ENCODE measurements at regions not wholly inside any gene's neighbourhood (a gene's known extent, or its start where the extent isn't known, plus 50 kb on each side); places are given as distances from the start of the nearest gene placed in this dataset.

DNA sequence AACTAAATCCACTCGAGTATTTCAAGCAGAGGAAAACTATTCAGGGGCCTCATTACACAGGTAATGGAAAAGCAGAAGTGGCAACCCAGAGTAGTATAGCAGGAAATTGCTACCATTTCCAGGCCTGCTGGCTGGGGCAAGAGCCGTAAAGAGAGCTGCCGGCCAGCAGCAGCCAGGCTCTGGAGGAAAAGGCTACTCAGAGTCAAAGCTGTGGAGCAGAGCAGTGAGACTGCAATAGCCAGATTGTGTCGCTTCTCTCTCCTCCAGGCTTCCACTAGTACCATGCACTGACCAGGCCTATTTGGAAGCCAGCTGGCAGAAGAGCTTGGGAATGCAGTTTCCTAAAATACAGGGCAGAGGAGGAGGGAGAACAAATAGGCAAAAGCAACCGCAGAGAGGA is 155.5 kb downstream of the OMA1 start:
- Mint-ChIP-seq H3K4me1 (ENCODE audit: unreplicated experiment) (peaks cover 9% of the 10 kb centered on the region), H3K27me3 (ENCODE audit: unreplicated experiment) (no peaks in the 10 kb centered on the region), H3K36me3 (ENCODE audit: unreplicated experiment) (no peaks in the 10 kb centered on the region), H3K4me3 (ENCODE audit: unreplicated experiment) (no peak overlapping the region), H3K27ac (ENCODE audit: unreplicated experiment) (no peak overlapping the region), H3K9me3 (ENCODE audit: unreplicated experiment) (no peaks in the 10 kb centered on the region)
- TF ChIP-seq, protein P1, sequence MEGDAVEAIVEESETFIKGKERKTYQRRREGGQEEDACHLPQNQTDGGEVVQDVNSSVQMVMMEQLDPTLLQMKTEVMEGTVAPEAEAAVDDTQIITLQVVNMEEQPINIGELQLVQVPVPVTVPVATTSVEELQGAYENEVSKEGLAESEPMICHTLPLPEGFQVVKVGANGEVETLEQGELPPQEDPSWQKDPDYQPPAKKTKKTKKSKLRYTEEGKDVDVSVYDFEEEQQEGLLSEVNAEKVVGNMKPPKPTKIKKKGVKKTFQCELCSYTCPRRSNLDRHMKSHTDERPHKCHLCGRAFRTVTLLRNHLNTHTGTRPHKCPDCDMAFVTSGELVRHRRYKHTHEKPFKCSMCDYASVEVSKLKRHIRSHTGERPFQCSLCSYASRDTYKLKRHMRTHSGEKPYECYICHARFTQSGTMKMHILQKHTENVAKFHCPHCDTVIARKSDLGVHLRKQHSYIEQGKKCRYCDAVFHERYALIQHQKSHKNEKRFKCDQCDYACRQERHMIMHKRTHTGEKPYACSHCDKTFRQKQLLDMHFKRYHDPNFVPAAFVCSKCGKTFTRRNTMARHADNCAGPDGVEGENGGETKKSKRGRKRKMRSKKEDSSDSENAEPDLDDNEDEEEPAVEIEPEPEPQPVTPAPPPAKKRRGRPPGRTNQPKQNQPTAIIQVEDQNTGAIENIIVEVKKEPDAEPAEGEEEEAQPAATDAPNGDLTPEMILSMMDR (IDR thresholded peaks at IDR 0.05), result no peak
- no peak for DNase-seq (ENCODE audit: extremely low spot score, unreplicated experiment)

DNA sequence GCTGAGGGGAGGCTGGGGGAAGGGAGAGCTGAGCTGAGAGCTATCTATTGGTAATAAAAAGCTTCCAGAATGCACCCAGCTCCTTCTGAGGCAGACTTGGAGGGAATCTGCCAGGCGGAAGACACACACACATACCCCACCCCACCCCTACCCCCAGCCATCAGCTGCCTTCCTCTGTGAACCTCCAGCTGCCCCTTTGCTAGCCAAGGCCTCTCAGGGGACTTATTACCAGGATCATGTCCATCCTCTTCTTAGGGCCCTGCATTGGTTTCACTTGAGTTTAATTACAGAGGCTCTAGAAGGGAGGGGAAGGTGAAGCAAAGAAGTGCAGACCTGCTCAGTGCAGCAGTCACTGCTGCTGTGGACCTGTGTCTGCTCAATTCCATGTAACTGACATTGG is 156.4 kb downstream of the OMA1 start:
- TF ChIP-seq, protein P1 (IDR thresholded peaks at IDR 0.05), result no peak
- no peak for DNase-seq (ENCODE audit: extremely low spot score, unreplicated experiment)
- Mint-ChIP-seq H3K27ac (ENCODE audit: unreplicated experiment) (no peak overlapping the region), H3K9me3 (ENCODE audit: unreplicated experiment) (no peaks in the 10 kb centered on the region), H3K36me3 (ENCODE audit: unreplicated experiment) (no peaks in the 10 kb centered on the region), H3K4me1 (ENCODE audit: unreplicated experiment) (peaks cover 2% of the 10 kb centered on the region), H3K27me3 (ENCODE audit: unreplicated experiment) (no peaks in the 10 kb centered on the region), H3K4me3 (ENCODE audit: unreplicated experiment) (no peak overlapping the region)

DNA sequence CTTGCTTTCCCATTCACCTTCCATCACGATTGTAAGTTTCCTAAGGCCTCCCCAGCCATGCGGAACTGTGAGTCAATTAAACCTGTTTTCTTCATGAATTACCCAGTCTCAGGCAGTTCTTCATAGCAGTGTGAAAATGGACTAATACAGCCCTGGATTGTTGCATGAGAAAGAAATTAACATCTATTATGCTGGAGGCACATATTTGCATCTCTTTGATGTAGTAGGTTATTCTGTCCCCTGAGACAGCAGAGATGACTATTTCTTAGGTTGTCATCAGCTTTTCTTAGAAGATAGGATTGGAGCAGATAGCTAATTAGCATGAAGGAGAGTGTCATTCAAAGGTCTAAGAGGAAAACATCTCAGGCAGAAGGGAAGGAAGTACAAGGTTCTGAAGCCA is 166.2 kb downstream of the OMA1 start:
- TF ChIP-seq, protein P1 (IDR thresholded peaks at IDR 0.05), result no peak
- H3K27ac Mint-ChIP-seq (ENCODE audit: unreplicated experiment), result no peak overlapping the region
- no peaks in the 10 kb centered on the region for H3K27me3 Mint-ChIP-seq (ENCODE audit: unreplicated experiment)
- peaks cover 10% of the 10 kb centered on the region for H3K9me3 Mint-ChIP-seq (ENCODE audit: unreplicated experiment)
- no peak overlapping the region for H3K4me3 Mint-ChIP-seq (ENCODE audit: unreplicated experiment)
- H3K4me1 Mint-ChIP-seq (ENCODE audit: unreplicated experiment), result no peaks in the 10 kb centered on the region
- no peaks in the 10 kb centered on the region for H3K36me3 Mint-ChIP-seq (ENCODE audit: unreplicated experiment)
- DNase-seq (ENCODE audit: extremely low spot score, unreplicated experiment), result no peak

DNA sequence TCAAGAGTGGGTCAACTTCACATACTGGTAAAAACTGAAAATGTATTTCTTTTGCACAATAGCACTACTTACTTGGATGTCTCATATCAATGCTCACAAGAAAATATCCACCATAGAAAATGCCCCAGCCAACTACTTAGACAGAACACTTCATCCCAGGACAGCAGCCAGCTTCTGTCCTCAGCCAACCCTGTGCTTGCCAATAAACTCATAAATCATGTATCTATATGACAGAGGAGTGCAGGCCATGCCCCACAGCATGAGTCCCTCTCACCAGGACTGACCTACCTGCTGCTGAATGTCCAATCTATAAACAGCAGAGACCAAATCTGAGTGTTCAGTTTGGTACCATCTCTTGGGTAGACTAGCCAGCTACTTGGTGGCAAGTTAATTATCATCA is 179.3 kb downstream of the OMA1 start:
- TF ChIP-seq, protein P1 (IDR thresholded peaks at IDR 0.05), result no peak
- Mint-ChIP-seq H3K4me3 (ENCODE audit: unreplicated experiment) (no peak overlapping the region), H3K4me1 (ENCODE audit: unreplicated experiment) (no peaks in the 10 kb centered on the region), H3K27ac (ENCODE audit: unreplicated experiment) (no peak overlapping the region), H3K27me3 (ENCODE audit: unreplicated experiment) (no peaks in the 10 kb centered on the region), H3K9me3 (ENCODE audit: unreplicated experiment) (peaks cover 4% of the 10 kb centered on the region), H3K36me3 (ENCODE audit: unreplicated experiment) (no peaks in the 10 kb centered on the region)
- DNase-seq (ENCODE audit: extremely low spot score, unreplicated experiment), result no peak

DNA sequence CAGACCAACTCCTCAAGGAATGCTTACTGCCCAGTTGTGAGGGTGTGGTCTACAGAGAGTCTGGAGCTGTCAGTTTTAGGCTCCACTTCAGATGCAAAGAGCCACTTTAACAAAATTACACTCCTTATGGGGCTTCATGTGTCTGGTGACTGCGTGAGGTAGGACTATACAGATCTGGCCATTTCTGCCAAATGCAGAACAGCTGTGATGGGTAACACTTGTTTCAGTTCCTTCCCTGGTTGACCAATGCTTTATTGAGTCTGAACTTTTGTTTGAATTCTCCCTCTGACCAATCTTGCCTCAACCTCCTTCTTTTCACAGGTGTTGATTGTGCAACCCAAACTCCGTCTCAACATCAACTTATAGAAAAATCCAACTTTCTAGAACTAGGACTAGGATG is 181.2 kb downstream of the OMA1 start:
- DNase-seq (ENCODE audit: extremely low spot score, unreplicated experiment), result no peak
- no peaks in the 10 kb centered on the region for H3K9me3 Mint-ChIP-seq (ENCODE audit: unreplicated experiment)
- no peaks in the 10 kb centered on the region for H3K4me1 Mint-ChIP-seq (ENCODE audit: unreplicated experiment)
- no peaks in the 10 kb centered on the region for H3K27me3 Mint-ChIP-seq (ENCODE audit: unreplicated experiment)
- TF ChIP-seq, protein P1 (IDR thresholded peaks at IDR 0.05), result no peak
- no peaks in the 10 kb centered on the region for H3K36me3 Mint-ChIP-seq (ENCODE audit: unreplicated experiment)
- no peak overlapping the region for H3K4me3 Mint-ChIP-seq (ENCODE audit: unreplicated experiment)
- no peak overlapping the region for H3K27ac Mint-ChIP-seq (ENCODE audit: unreplicated experiment)

All from osteocyte (in vitro differentiated cells).